Calu3 (cell line): ENCODE measurements at regions not wholly inside any gene's neighbourhood (a gene's known extent, or its start where the extent isn't known, plus 50 kb on each side); places are given as distances from the start of the nearest gene placed in this dataset.

Experiments
- BruUV-seq: library from RNA; stranded (reverse); fragments of 400-500 nt; replicated peaks from 2 replicates; lab custom pipeline; 2021; lab: Mats Ljungman, UMichigan
- CTCF ChIA-PET: fragments of 300-600 bp; sonication (Branson Sonifier 250); formaldehyde crosslinking; loops from one replicate; lab custom pipeline; 2022; ENCODE audit warnings: antibody characterized with exemption; lab: Charles Lee
- DNase-seq: peaks from one replicate; pipeline ENCODE4 v3.0.0; 2022
- H3K27ac Mint-ChIP-seq: one replicate; pipeline ENCODE4 v1.8.0; 2022; ENCODE audit warnings: mixed read lengths; ENCODE audit not compliant: unreplicated experiment
- H3K27me3 Mint-ChIP-seq: one replicate; pipeline ENCODE4 v1.8.0; 2022; ENCODE audit warnings: mixed read lengths; ENCODE audit not compliant: unreplicated experiment
- H3K36me3 Mint-ChIP-seq: one replicate; pipeline ENCODE4 v1.8.0; 2022; ENCODE audit warnings: mild to moderate bottlenecking, moderate library complexity, mixed read lengths; ENCODE audit not compliant: insufficient read depth, unreplicated experiment
- H3K4me1 Mint-ChIP-seq: one replicate; pipeline ENCODE4 v1.8.0; 2022; ENCODE audit warnings: mild to moderate bottlenecking, low read depth, mixed read lengths; ENCODE audit not compliant: unreplicated experiment
- H3K4me3 Mint-ChIP-seq: one replicate; pipeline ENCODE4 v1.8.0; 2022; ENCODE audit warnings: mild to moderate bottlenecking, low read depth, moderate library complexity, mixed read lengths; ENCODE audit not compliant: unreplicated experiment
- H3K9me3 Mint-ChIP-seq: one replicate; pipeline ENCODE4 v1.8.0; 2022; ENCODE audit warnings: low read depth, mixed read lengths; ENCODE audit not compliant: unreplicated experiment
- CTCF ChIP-seq: fragments of 200-600 bp; IDR thresholded peaks from one replicate; pipeline ENCODE4 v1.8.0; 2022; ENCODE audit warnings: antibody characterized with exemption; ENCODE audit not compliant: unreplicated experiment
- intact Hi-C: fragments of 100-400 bp; cut with micrococcal nuclease; formaldehyde crosslinking; loops from one replicate; pipeline ENCODE4 v1.10.0; 2022; ENCODE audit not compliant: unreplicated experiment

GRCh38 chr3:150131663-150132062, 161.0 kb upstream of the PFN2 start:
- H3K36me3 Mint-ChIP-seq = no peaks in the 10 kb centered on the region
- H3K27me3 Mint-ChIP-seq = peaks cover 23% of the 10 kb centered on the region
- DNase-seq = no peak
- no peaks in the 10 kb centered on the region for H3K4me1 Mint-ChIP-seq
- TF ChIP-seq CTCF = no peak
- H3K9me3 Mint-ChIP-seq = no peaks in the 10 kb centered on the region
- intact Hi-C loops = no loop called here
- H3K27ac Mint-ChIP-seq = no peak overlapping the region
- no TSS peak for BruUV-seq
- H3K4me3 Mint-ChIP-seq = no peak overlapping the region
- CTCF ChIA-PET = interaction anchor here (1.1 kb wide), 1 partner anchor 52 kb away, joined by 3 read pairs; no protein-coding TSS in a partner anchor

- H3K27me3 Mint-ChIP-seq = peaks cover 34% of the 10 kb centered on the region
- H3K4me3 Mint-ChIP-seq = no peak overlapping the region
- H3K36me3 Mint-ChIP-seq = no peaks in the 10 kb centered on the region
- intact Hi-C loops = no loop called here
- no peak for TF ChIP-seq CTCF
- H3K27ac Mint-ChIP-seq = no peak overlapping the region
- no TSS peak for BruUV-seq
- H3K9me3 Mint-ChIP-seq = no peaks in the 10 kb centered on the region
- no peak for DNase-seq
- CTCF ChIA-PET = no interaction called here
- H3K4me1 Mint-ChIP-seq = no peaks in the 10 kb centered on the region
Measured at GRCh38 chr3:150130404-150131100, 159.9 kb upstream of the PFN2 start.

- no peaks in the 10 kb centered on the region for H3K4me1 Mint-ChIP-seq
- H3K36me3 Mint-ChIP-seq = no peaks in the 10 kb centered on the region
- no peaks in the 10 kb centered on the region for H3K9me3 Mint-ChIP-seq
- BruUV-seq = no TSS peak
- H3K4me3 Mint-ChIP-seq = no peak overlapping the region
- no peak for TF ChIP-seq CTCF
- intact Hi-C loops = no loop called here
- no peak overlapping the region for H3K27ac Mint-ChIP-seq
- DNase-seq = no peak
- peaks cover 42% of the 10 kb centered on the region for H3K27me3 Mint-ChIP-seq
- CTCF ChIA-PET = no interaction called here
Measured at GRCh38 chr3:150129166-150129565, 158.5 kb upstream of the PFN2 start.

- CTCF ChIA-PET = no interaction called here
- DNase-seq = no peak
- Mint-ChIP-seq H3K9me3 (no peaks in the 10 kb centered on the region), H3K4me3 (no peak overlapping the region), H3K4me1 (no peaks in the 10 kb centered on the region), H3K27ac (no peak overlapping the region), H3K27me3 (peaks cover 42% of the 10 kb centered on the region), H3K36me3 (no peaks in the 10 kb centered on the region)
- intact Hi-C loops = no loop called here
- no TSS peak for BruUV-seq
- no peak for TF ChIP-seq CTCF
Measured at GRCh38 chr3:150128126-150128525, 157.4 kb upstream of the PFN2 start.
